HG02870 (cell line): ENCODE measurements at regions not wholly inside any gene's neighbourhood (a gene's known extent, or its start where the extent isn't known, plus 50 kb on each side); places are given as distances from the start of the nearest gene placed in this dataset.

Experiments
- ATAC-seq: cut with Tn5 transposase; IDR thresholded peaks from one replicate; pipeline ENCODE4 v1.9.1; 2021; ENCODE audit warnings: mild to moderate bottlenecking, moderate library complexity; ENCODE audit not compliant: unreplicated experiment

- ATAC-seq, result no peak
Observed at GRCh38 chr2:155830351-155830750, 502.2 kb downstream of the NR4A2 start.

GRCh38 chr2:155825876-155826275, 506.6 kb downstream of the NR4A2 start:
- ATAC-seq, result no peak

DNA sequence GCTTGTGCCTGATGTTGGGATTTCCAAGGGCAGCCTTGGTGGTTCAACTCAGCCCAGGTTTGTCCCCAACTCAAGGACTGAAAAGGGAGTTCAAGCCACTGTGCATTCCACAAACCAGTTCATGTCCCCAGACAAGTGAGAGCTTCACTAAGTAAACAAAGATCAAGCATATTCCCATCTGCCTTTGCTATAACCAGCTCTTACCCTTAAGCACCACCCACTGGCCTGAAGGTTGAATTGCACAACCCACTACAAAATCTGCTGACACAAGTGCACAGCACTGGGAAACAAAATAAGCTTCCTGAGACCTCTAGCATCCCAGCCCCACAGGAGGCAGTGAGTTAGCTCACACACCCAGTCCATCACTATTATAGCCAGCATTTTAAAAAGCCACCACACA, 516.7 kb downstream of the NR4A2 start:
- ATAC-seq, result peak; percentile 90

- ATAC-seq, result no peak
Observed at GRCh38 chr2:155815275-155815674, 517.2 kb downstream of the NR4A2 start.

GRCh38 chr2:155810411-155810810, 522.1 kb downstream of the NR4A2 start:
- ATAC-seq, result no peak

- ATAC-seq, result no peak
Observed at GRCh38 chr2:155802888-155803287, 529.6 kb downstream of the NR4A2 start.

DNA sequence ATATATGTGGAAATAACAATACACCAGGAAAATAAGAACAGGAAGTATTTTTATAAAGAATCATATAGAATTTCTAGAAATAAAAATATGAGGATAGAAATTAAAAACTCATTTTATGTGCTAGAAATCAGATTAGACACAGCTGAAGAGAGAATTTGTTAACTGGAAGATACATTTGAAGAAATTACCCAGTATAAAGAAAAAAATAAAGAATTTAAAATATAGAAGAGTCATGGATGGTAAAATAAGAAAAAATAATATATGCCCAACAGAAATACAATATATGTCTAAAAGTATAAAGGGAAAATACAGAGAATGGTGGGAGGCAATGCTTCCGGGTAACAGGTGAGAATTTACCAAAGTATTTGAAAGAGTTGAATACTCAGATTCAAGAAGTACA, 539.9 kb downstream of the NR4A2 start:
- ATAC-seq, result no peak

GRCh38 chr2:155770516-155770915, 562.0 kb downstream of the NR4A2 start:
- no peak for ATAC-seq

- no peak for ATAC-seq
Observed at GRCh38 chr2:155766342-155767115, 566.0 kb downstream of the NR4A2 start.

DNA sequence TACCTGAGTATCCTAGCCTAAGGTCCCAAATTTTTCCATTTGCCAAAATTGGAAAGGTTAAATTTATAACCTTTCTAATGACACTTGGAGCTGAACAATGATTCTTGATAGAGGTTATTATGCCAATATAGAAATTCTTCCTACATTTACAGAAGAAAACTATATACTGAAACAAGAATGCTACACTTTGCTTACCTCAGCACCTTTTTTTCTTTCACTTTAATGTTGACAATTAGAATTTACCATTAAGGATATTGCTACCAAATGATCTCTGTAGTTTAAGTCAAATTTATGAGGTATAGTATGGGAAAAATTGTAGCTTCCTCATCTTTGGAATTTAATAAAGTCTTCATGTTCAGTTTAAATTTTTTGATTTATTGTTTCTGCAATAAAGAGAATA, 577.0 kb downstream of the NR4A2 start:
- no peak for ATAC-seq

DNA sequence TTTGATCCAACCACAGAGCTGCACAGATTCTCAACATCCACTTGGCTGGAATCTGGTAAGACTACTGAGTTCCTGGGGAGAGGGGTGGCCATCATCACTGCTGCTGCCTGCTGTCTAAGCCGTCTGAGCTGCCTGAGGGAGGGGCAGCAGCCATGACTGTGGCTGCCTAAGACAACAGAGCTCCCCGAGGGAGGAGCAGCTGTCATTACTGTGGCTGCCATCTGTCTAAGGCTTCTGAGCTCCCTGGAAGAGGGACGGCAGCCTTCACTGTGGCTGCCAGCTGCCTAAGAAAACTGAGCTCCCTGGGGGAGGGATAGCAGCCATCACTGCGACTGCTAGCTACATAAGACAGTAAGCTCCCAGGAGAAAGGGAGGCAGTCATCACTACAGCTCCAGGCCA, 584.4 kb downstream of the NR4A2 start:
- no peak for ATAC-seq

- ATAC-seq, result no peak
Observed at GRCh38 chr2:155747531-155747930, 585.0 kb downstream of the NR4A2 start.

DNA sequence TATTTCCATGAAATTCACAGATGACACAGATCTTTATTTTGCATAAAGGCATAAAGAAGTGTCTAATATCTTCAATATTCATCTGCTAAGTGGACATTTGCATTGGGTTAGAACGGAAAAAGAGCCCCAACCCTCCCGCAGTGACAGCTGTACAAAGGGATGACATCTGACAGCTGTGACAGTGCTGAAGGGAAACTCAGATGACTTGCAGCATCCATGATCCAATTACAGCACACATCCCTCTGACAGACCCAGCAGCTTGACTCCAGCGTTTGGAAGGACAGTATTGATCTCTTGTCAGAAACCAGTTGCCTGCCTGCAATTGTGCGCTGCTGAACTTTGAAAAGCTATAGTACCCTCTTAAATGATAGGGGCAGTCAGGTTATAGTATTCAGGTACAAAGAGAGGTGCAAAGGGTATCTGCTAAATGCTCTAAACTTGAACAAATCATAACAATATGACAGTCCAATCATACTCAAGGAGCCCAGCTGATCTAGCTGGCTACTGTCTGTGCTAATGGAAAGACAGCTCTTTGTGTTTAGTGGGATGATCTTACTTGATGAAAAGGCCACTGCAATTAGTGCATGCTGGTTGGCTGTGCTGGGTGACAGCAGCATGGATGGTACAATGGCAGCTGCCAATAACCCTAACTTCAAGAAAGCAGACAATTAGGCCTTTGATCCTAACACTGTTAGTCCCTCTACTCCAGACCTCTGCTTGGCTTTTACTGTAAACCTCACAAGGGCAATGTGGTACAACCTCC, 599.2 kb downstream of the NR4A2 start:
- ATAC-seq, result no peak

DNA sequence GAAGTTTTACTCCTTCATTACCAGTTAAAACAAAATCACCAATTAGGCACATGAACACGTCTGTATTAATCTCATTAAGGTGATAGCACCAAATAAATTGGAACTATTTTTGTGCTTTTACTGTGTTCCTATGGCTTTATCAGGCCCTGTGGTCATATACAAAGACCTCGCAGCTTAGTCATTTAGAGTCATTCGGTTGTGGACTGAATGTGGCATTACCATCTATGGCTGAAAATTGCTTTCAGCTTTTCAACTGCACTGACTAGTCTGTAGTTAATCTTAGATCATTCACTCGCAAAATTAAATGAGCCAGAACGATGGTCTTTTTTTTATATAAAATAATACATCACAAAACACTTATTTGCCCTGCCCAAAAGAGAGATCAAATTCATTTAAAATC, 601.7 kb downstream of the NR4A2 start:
- ATAC-seq, result no peak

GRCh38 chr2:155727187-155727895, 605.2 kb downstream of the NR4A2 start:
- no peak for ATAC-seq

GRCh38 chr2:155722290-155722689, 610.2 kb downstream of the NR4A2 start:
- ATAC-seq, result no peak

DNA sequence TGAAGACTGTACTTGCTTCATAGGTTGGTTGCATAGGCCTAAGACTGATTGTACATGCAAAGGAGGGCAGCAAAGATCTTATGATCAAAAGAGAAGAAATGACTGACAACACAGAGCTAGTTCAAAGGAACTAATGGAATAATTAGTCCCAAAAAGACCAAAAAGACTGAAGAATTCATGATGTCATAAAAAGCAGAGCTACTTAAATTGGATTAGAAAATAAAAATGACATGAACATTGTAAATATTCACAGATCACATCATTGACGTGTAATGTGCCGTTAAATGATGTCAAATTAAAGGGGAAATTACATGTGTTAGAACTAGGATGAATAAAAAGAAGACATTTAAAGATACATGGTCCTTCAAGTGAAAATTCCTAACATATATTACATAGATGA, 616.8 kb downstream of the NR4A2 start:
- ATAC-seq, result no peak

- ATAC-seq, result no peak
Observed at GRCh38 chr2:155714983-155715382, 617.5 kb downstream of the NR4A2 start.

DNA sequence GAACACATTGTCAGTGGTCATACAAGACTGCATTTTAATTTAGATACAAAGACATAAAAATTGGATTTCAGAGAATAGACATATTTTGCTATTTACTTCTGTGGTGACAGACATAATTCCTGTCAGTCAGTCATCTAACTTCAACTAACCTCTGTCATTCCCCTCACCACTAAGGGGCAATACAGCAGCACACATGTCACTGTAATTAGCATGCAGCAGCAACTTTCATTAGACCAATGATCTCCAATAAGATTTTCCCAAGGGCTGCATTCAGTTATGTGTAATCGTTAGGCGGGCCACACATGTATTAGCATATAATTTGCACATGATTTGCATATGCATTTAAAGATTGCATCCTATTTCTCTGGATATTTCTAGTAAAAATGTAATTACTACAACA, 624.5 kb downstream of the NR4A2 start:
- ATAC-seq, result no peak

GRCh38 chr2:155703917-155704316, 628.6 kb downstream of the NR4A2 start:
- no peak for ATAC-seq

DNA sequence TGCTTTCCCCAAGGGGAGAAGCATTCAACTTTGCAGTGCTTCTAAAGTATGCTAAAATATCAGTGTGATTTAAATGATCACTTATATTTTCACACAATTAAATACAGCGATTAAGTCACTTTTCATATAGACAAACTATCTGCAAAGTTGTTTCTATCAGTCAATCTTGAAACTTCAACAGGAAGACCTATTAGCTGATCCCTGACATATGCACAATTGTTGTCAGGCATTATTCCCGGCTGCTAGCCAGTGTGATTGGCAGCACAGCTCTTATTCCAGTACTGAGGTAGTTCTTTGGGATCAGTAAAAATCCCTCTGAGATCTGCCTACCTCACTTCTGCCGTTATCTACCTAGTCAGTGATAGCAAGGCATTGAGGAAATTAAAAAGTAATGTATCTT, 629.5 kb downstream of the NR4A2 start:
- no peak for ATAC-seq

- no peak for ATAC-seq
Observed at GRCh38 chr2:155701721-155702120, 630.8 kb downstream of the NR4A2 start.
